SK-N-SH (cell line): ENCODE measurements at regions not wholly inside any gene's neighbourhood (a gene's known extent, or its start where the extent isn't known, plus 50 kb on each side); places are given as distances from the start of the nearest gene placed in this dataset.

Experiments used
- CTCF ChIP-seq: fragments of 200-600 bp; sonication (generic); IDR thresholded peaks from 2 replicates; pipeline ENCODE4 v1.6.1; 2017; ENCODE audit warnings: antibody characterized with exemption, mild to moderate bottlenecking, moderate library complexity
- ELF1 ChIP-seq: IDR thresholded peaks from 2 replicates; pipeline ENCODE4 v1.4.0; 2012
- EP300 ChIP-seq, 2 experiments: IDR thresholded peaks; 2 replicates each; pipeline versions ENCODE4 v1.4.0 to v1.6.1; 2012; ENCODE audit warnings: borderline replicate concordance in 1 of 2, low read depth in 1 of 2, low read length in 1 of 2
- GABPA ChIP-seq: IDR thresholded peaks from 2 replicates; pipeline ENCODE4 v1.4.0; 2012; ENCODE audit warnings: low read depth, mild to moderate bottlenecking
- NRF1 ChIP-seq: IDR thresholded peaks from 2 replicates; pipeline ENCODE4 v1.6.1; 2012; ENCODE audit warnings: low read depth, mild to moderate bottlenecking, low read length
- POLR2AphosphoS5 ChIP-seq: IDR thresholded peaks from 2 replicates; pipeline ENCODE4 v1.6.1; 2012; ENCODE audit warnings: low read depth, low read length
- RCOR1 ChIP-seq: fragments of 150-350 bp; IDR thresholded peaks from 2 replicates; pipeline ENCODE4 v1.6.1; 2017; ENCODE audit warnings: antibody characterized with exemption, low read length
- RFX5 ChIP-seq: IDR thresholded peaks from 2 replicates; pipeline ENCODE4 v1.6.1; 2012; ENCODE audit warnings: mild to moderate bottlenecking, improper control_type of control experiment, low read length
- USF2 ChIP-seq: fragments of 150-350 bp; IDR thresholded peaks from 2 replicates; pipeline ENCODE4 v1.6.1; 2017; ENCODE audit warnings: antibody characterized with exemption, low read length, low read depth, borderline replicate concordance

DNA sequence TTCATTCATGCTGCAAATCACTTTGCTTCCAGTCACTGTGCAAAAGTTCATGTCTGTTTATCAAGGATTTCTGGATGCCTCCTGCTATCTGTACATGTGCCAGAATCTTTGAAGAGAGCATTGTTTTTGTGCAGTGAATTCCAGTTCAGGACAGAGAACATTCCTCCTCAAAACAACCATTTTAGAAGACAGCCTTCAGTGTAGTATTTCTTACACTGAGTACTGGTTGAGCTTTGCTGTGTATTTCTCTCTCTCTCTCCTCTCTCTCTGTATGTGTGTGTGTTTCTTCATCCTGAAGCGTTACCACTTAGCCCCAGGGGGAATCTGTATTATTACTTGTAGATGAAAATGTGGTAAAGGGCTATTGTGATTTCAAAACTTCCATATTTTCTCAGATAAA is 123.8 kb upstream of the CHL1 start:
- TF ChIP-seq CTCF = no peak
- no peak for TF ChIP-seq GABPA
- TF ChIP-seq RFX5 = no peak
- no peak for TF ChIP-seq USF2
- no peak for TF ChIP-seq POLR2AphosphoS5
- TF ChIP-seq RCOR1 = no peak
- TF ChIP-seq EP300 (IDR thresholded peaks at IDR 0.05; ENCODE audit: borderline replicate concordance in 1 of 2, low read depth in 1 of 2, low read length in 1 of 2) = no peak
- no peak for TF ChIP-seq NRF1
- no peak for TF ChIP-seq ELF1
